ENCODE measurements at regions not wholly inside any gene's neighbourhood (a gene's known extent, or its start where the extent isn't known, plus 50 kb on each side); places are given as distances from the start of the nearest gene placed in this dataset.

GRCh38 chr2:4180631-4181030, 477.3 kb downstream of the DCDC2C start:
- ChIA-PET CTCF (interaction anchor here (0.6 kb wide), 1 partner anchor 112 kb away, joined by 5 read pairs; no protein-coding TSS in a partner anchor), POLR2A (no interaction called here)
- H3K27ac ChIP-seq (ENCODE audit: extremely low read depth, low read depth, low read length) = no peak overlapping the region
- no peaks in the 10 kb centered on the region for H3K4me1 ChIP-seq (ENCODE audit: control insufficient read depth, insufficient read depth, low read length)
- no peak overlapping the region for H3K4me3 ChIP-seq (ENCODE audit: low read depth, low read length)
- no peaks in the 10 kb centered on the region for H3K36me3 ChIP-seq (ENCODE audit: control insufficient read depth in 2 of 2, insufficient read depth in 1 of 2, low read length in 2 of 2)
- TF ChIP-seq ZNF214 (tag by site-specific recombination; IDR thresholded peaks at IDR 0.05; ENCODE audit: borderline replicate concordance) (no peak), ZNF138 (tag by site-specific recombination; IDR thresholded peaks at IDR 0.05; ENCODE audit: borderline replicate concordance) (no peak), MZF1 (tag by site-specific recombination; IDR thresholded peaks at IDR 0.05; ENCODE audit: borderline replicate concordance) (no peak), ZNF394 (tag by site-specific recombination; IDR thresholded peaks at IDR 0.05; ENCODE audit: borderline replicate concordance) (no peak), ZBTB8A (tag by site-specific recombination; IDR thresholded peaks at IDR 0.05) (no peak), WT1 (tag by site-specific recombination; IDR thresholded peaks at IDR 0.05) (no peak), ZNF692 (tag by site-specific recombination; IDR thresholded peaks at IDR 0.05) (no peak), ZNF488 (tag by site-specific recombination; IDR thresholded peaks at IDR 0.05) (no peak), ATF2 (tag by site-specific recombination; IDR thresholded peaks at IDR 0.05; ENCODE audit: low read depth) (no peak), ZNF169 (tag by site-specific recombination; IDR thresholded peaks at IDR 0.05) (no peak), BCL11B (tag by site-specific recombination; IDR thresholded peaks at IDR 0.05; ENCODE audit: low read depth) (no peak), ZNF23 (tag by site-specific recombination; IDR thresholded peaks at IDR 0.05; ENCODE audit: borderline replicate concordance) (no peak), ZNF660 (tag by site-specific recombination; IDR thresholded peaks at IDR 0.05) (no peak), BCL6B (tag by site-specific recombination; IDR thresholded peaks at IDR 0.05) (no peak), ZNF777 (tag by site-specific recombination; IDR thresholded peaks at IDR 0.05; ENCODE audit: borderline replicate concordance) (no peak), RBAK (tag by site-specific recombination; IDR thresholded peaks at IDR 0.05) (no peak), ZNF514 (tag by site-specific recombination; IDR thresholded peaks at IDR 0.05) (no peak), ZNF362 (tag by site-specific recombination; IDR thresholded peaks at IDR 0.05) (no peak)
- H3K9me3 ChIP-seq (ENCODE audit: control insufficient read depth, insufficient read depth, low read depth, low read length) = no peaks in the 10 kb centered on the region

- no peak overlapping the region for H3K27ac ChIP-seq (ENCODE audit: extremely low read depth, low read depth, low read length)
- no peak overlapping the region for H3K4me3 ChIP-seq (ENCODE audit: low read depth, low read length)
- H3K36me3 ChIP-seq (ENCODE audit: control insufficient read depth in 2 of 2, insufficient read depth in 1 of 2, low read length in 2 of 2) = no peaks in the 10 kb centered on the region
- ChIA-PET POLR2A (no interaction called here), CTCF (no interaction called here)
- H3K9me3 ChIP-seq (ENCODE audit: control insufficient read depth, insufficient read depth, low read depth, low read length) = no peaks in the 10 kb centered on the region
- H3K4me1 ChIP-seq (ENCODE audit: control insufficient read depth, insufficient read depth, low read length) = no peaks in the 10 kb centered on the region
- TF ChIP-seq SCRT1 (tag by site-specific recombination; IDR thresholded peaks at IDR 0.05; ENCODE audit: borderline replicate concordance) = no peak
- TF ChIP-seq ZFP69B (tag by site-specific recombination; IDR thresholded peaks at IDR 0.05) = no peak
- no peak for TF ChIP-seq ZBTB20 (tag by site-specific recombination; IDR thresholded peaks at IDR 0.05)
- TF ChIP-seq ZNF449 (tag by site-specific recombination; IDR thresholded peaks at IDR 0.05) = no peak
- TF ChIP-seq ZNF184 (tag by site-specific recombination; IDR thresholded peaks at IDR 0.05) = no peak
- TF ChIP-seq ZNF223 (tag by site-specific recombination; IDR thresholded peaks at IDR 0.05) = no peak
- no peak for TF ChIP-seq BCL11A (tag by site-specific recombination; IDR thresholded peaks at IDR 0.05; ENCODE audit: low read depth)
- no peak for TF ChIP-seq KLF16 (tag by site-specific recombination; IDR thresholded peaks at IDR 0.05)
- no peak for TF ChIP-seq ZNF398 (tag by site-specific recombination; IDR thresholded peaks at IDR 0.05)
Measured at GRCh38 chr2:4181062-4181461, 477.7 kb downstream of the DCDC2C start.
